IPS DF 6.9 (cell line): ENCODE measurements at regions not wholly inside any gene's neighbourhood (a gene's known extent, or its start where the extent isn't known, plus 50 kb on each side); places are given as distances from the start of the nearest gene placed in this dataset.

Experiments used
- DNase-seq: peaks from one replicate; pipeline ENCODE4 v3.0.0-alpha.2; 2013; ENCODE audit warnings: low read depth, low spot score
- H3K27ac ChIP-seq: one replicate; pipeline ENCODE4 v1.5.1; 2013; ENCODE audit warnings: low read length, control low read depth
- H3K27me3 ChIP-seq: 2 replicates; pipeline ENCODE4 v1.6.1; 2013; ENCODE audit warnings: mild to moderate bottlenecking, low read length; ENCODE audit not compliant: control insufficient read depth, insufficient read depth
- H3K36me3 ChIP-seq: 2 replicates; pipeline ENCODE4 v1.6.1; 2013; ENCODE audit warnings: low read length; ENCODE audit not compliant: control insufficient read depth, insufficient read depth
- H3K4me1 ChIP-seq: 2 replicates; pipeline ENCODE4 v1.6.1; 2013; ENCODE audit warnings: low read length; ENCODE audit not compliant: control insufficient read depth, insufficient read depth
- H3K4me3 ChIP-seq: 2 replicates; pipeline ENCODE4 v1.5.1; 2013; ENCODE audit warnings: mild to moderate bottlenecking, low read length
- H3K9me3 ChIP-seq: 2 replicates; pipeline ENCODE4 v1.6.1; 2013; ENCODE audit warnings: low read length, inconsistent platforms; ENCODE audit not compliant: control insufficient read depth, insufficient read depth
- WGBS: extraction: QIAGEN DNeasy Blood & Tissue Kit; methylation state at CpG from one replicate; pipeline ENCODE4 v1.1.7; 2013; ENCODE audit warnings: mixed read lengths, missing lambda C conversion rate; ENCODE audit not compliant: insufficient read length, insufficient coverage; 5-methylcytosine and 5-hydroxymethylcytosine counted together

DNA sequence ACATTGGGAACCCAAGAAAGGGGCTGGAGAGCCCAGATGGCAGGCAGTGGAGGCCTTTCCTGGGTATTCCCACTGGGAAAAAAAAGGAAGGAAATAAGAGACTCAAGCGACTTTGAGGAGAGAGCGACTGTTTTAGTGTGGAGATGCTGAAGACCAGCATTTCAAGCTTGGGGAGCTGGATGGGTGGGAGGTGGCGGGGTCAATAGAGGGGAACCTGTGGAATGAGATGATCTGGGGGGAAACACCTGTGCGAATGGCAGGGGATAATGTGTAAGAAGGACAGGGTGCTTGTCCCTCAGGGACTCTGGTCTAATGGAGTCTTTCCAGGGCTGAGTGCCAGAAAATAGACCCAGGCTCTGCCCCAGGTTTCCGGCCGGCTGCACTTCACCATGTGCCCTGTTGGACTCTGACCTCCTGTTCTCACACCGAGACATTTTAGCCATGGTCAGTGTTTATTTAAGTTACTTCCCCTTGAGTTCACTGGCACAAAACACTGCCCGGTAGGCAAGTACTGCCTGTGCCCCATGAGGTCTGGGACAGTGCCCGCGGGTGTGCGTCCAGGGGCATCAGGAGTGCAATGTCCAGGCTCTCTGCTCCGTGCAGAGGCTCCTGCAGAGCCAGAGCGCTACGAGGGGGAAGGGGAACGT lies 50.4 kb upstream of the NKX2-2 start:
- no CpG with 5 or more reads among the region's 15 CpGs for WGBS
- H3K27me3 ChIP-seq = no peaks in the 10 kb centered on the region
- no peak for DNase-seq
- no peak overlapping the region for H3K27ac ChIP-seq
- no peaks in the 10 kb centered on the region for H3K36me3 ChIP-seq
- H3K4me1 ChIP-seq = no peaks in the 10 kb centered on the region
- no peaks in the 10 kb centered on the region for H3K9me3 ChIP-seq
- H3K4me3 ChIP-seq = no peak overlapping the region
